Natural killer cell (primary cell): ENCODE measurements at regions not wholly inside any gene's neighbourhood (a gene's known extent, or its start where the extent isn't known, plus 50 kb on each side); places are given as distances from the start of the nearest gene placed in this dataset.
"Not testable (repeated sequence)": the region's sequence is repeated elsewhere in the genome, so short reads cannot be mapped to it uniquely, and the experiment has no call there.

Experiments used
- ATAC-seq, 3 donors: fragments of 150-1000 bp in 2 of 3; fragments of 200-7000 bp in 1 of 3; cut with Tn5 transposase; 1 replicate in 1 of 3; 2 replicates in 2 of 3; pipeline ENCODE4 v1.10.0; 2021; ENCODE audit warnings: mild to moderate bottlenecking in 2 of 3, moderate library complexity in 2 of 3
- DNase-seq, 2 donors: peaks; one replicate each; pipeline versions ENCODE4 v3.0.0 to v3.0.0-alpha.2; 2013 to 2021; ENCODE audit warnings: mixed read lengths in 1 of 2
- H3K27ac ChIP-seq: one replicate; pipeline ENCODE4 v1.5.1; 2013; ENCODE audit warnings: mild to moderate bottlenecking, low read length
- H3K27me3 ChIP-seq: one replicate; pipeline ENCODE4 v1.6.1; 2013; ENCODE audit warnings: low read length; ENCODE audit not compliant: control insufficient read depth, insufficient read depth
- H3K36me3 ChIP-seq: one replicate; pipeline ENCODE4 v1.6.1; 2013; ENCODE audit warnings: low read length; ENCODE audit not compliant: control insufficient read depth, insufficient read depth
- H3K4me1 ChIP-seq: one replicate; pipeline ENCODE4 v1.6.1; 2013; ENCODE audit warnings: low read length; ENCODE audit not compliant: control insufficient read depth, insufficient read depth
- H3K4me3 ChIP-seq: one replicate; pipeline ENCODE4 v1.5.1; 2013; ENCODE audit warnings: low read length
- H3K9me3 ChIP-seq: one replicate; pipeline ENCODE4 v1.6.1; 2013; ENCODE audit warnings: low read length; ENCODE audit not compliant: control insufficient read depth, insufficient read depth
- H3K27ac Mint-ChIP-seq, 2 donors: one replicate each; pipeline ENCODE4 v1.8.0; 2022; ENCODE audit warnings: mild to moderate bottlenecking in 2 of 2, mixed read lengths in 2 of 2, moderate library complexity in 1 of 2
- H3K27me3 Mint-ChIP-seq, 2 donors: one replicate each; pipeline ENCODE4 v1.8.0; 2022; ENCODE audit warnings: low read depth in 2 of 2, mixed read lengths in 2 of 2
- H3K36me3 Mint-ChIP-seq: one replicate; pipeline ENCODE4 v1.8.0; 2022; ENCODE audit warnings: mixed read lengths
- H3K4me1 Mint-ChIP-seq, 2 donors: one replicate each; pipeline ENCODE4 v1.8.0; 2022; ENCODE audit warnings: mixed read lengths in 2 of 2
- H3K4me3 Mint-ChIP-seq: one replicate; pipeline ENCODE4 v1.8.0; 2022; ENCODE audit warnings: mild to moderate bottlenecking, moderate library complexity, mixed read lengths
- H3K9me3 Mint-ChIP-seq, 2 donors: one replicate each; pipeline ENCODE4 v1.8.0; 2022; ENCODE audit warnings: mixed read lengths in 2 of 2
- WGBS: methylation state at CpG from one replicate; pipeline ENCODE4 v1.1.7; 2013; ENCODE audit warnings: missing lambda C conversion rate; ENCODE audit not compliant: insufficient coverage; 5-methylcytosine and 5-hydroxymethylcytosine counted together
- intact Hi-C: fragments of 100-400 bp; cut with micrococcal nuclease; formaldehyde crosslinking; loops from one replicate; pipeline ENCODE4 v1.14.2; 2022
- TF ChIP-seq, protein P1 (sequence below): fragments of 200-600 bp; IDR thresholded peaks from one replicate; pipeline ENCODE4 v1.8.0; 2022; ENCODE audit warnings: antibody characterized with exemption

DNA sequence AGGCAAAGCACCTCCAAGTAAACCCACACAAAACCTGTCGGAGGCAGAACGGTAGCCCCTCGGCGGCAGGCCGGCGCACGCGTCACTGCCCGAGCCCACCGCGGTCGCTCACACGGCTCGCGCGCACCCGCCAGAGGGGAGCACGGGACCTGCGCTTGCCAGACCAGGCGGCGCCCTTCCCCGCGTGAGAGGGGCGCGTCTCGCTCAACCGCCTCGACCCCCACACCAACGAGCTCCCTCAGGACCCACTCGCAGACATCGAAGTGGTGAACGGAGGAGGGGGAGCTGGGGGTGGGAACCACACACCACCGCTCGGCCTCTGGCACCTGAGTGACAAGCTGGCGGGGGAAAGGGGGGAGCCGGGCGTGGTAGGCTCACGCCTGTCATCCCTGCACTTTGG lies 1513.4 kb upstream of the DEFB115 start:
- H3K36me3 ChIP-seq: no peaks in the 10 kb centered on the region
- H3K4me3 ChIP-seq: no peak overlapping the region
- intact Hi-C loops: no loop called here
- TF ChIP-seq, protein P1, sequence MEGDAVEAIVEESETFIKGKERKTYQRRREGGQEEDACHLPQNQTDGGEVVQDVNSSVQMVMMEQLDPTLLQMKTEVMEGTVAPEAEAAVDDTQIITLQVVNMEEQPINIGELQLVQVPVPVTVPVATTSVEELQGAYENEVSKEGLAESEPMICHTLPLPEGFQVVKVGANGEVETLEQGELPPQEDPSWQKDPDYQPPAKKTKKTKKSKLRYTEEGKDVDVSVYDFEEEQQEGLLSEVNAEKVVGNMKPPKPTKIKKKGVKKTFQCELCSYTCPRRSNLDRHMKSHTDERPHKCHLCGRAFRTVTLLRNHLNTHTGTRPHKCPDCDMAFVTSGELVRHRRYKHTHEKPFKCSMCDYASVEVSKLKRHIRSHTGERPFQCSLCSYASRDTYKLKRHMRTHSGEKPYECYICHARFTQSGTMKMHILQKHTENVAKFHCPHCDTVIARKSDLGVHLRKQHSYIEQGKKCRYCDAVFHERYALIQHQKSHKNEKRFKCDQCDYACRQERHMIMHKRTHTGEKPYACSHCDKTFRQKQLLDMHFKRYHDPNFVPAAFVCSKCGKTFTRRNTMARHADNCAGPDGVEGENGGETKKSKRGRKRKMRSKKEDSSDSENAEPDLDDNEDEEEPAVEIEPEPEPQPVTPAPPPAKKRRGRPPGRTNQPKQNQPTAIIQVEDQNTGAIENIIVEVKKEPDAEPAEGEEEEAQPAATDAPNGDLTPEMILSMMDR: no peak
- no peak for ATAC-seq
- Mint-ChIP-seq H3K9me3 (peaks cover 0 to 6% of the 10 kb centered on the region in 2 donors), H3K36me3 (no peaks in the 10 kb centered on the region), H3K4me1 (no peaks in the 10 kb centered on the region), H3K27ac (no peak overlapping the region), H3K27me3 (no peaks in the 10 kb centered on the region), H3K4me3 (no peak overlapping the region)
- no peaks in the 10 kb centered on the region for H3K4me1 ChIP-seq
- peaks cover 25% of the 10 kb centered on the region for H3K9me3 ChIP-seq
- 65% methylated on average over 38 of the region's 38 CpGs for WGBS
- no peaks in the 10 kb centered on the region for H3K27me3 ChIP-seq
- no peak for DNase-seq
- no peak overlapping the region for H3K27ac ChIP-seq

DNA sequence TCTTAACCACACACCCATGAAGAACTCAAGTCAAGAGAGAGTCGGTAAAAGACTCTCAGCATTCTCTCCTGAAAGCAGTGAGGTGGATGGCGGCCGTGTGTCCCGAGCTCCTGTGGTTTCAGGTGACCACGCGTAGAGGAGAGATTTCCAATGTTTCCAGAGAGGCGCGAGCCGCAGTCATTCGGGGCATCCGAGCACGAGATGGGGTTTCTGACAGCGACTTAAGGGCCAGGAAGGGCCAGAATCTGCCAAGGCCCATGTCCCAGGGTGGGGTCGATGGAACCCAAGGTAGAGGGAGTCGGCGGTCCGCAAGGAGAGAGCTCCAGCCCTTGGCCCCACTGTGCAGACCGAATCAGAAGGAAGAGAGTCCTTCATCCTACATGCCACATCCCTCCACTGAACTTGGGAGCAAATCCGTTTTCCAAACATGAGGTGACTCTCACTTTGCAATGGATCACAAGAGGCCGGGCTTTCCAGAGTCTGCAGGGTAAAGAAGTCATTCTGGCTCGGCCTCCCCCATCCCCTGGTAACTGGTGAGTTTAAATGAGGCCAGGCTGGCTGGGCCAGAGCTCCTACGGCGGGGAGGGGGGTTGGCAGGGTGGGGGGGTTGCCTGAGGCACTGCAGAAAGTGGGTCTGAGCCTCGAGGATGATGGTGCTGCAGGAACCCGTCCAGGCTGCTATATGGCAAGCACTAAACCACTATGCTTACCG lies 1511.8 kb upstream of the DEFB115 start:
- H3K27me3 Mint-ChIP-seq, H3K36me3 ChIP-seq, H3K27ac Mint-ChIP-seq, H3K4me1 Mint-ChIP-seq, H3K9me3 Mint-ChIP-seq, H3K4me1 ChIP-seq, H3K4me3 Mint-ChIP-seq, H3K27me3 ChIP-seq, H3K4me3 ChIP-seq, H3K27ac ChIP-seq, intact Hi-C loops, DNase-seq, H3K36me3 Mint-ChIP-seq, ATAC-seq: not testable (repeated sequence)
- 80% methylated on average over 26 of the region's 26 CpGs for WGBS
- H3K9me3 ChIP-seq: peaks cover 34% of the 10 kb centered on the region

- Histone ChIP-seq H3K27ac (no peak overlapping the region), H3K9me3 (peaks cover 21% of the 10 kb centered on the region), H3K36me3 (no peaks in the 10 kb centered on the region), H3K27me3 (no peaks in the 10 kb centered on the region), H3K4me3 (no peak overlapping the region), H3K4me1 (no peaks in the 10 kb centered on the region)
- DNase-seq: no peak
- intact Hi-C loops: no loop called here
- H3K36me3 Mint-ChIP-seq: peaks cover 7% of the 10 kb centered on the region
- ATAC-seq: no peak
- WGBS: 93% methylated on average over 31 of the region's 33 CpGs
- no peak overlapping the region for H3K4me3 Mint-ChIP-seq
- H3K27me3 Mint-ChIP-seq: no peaks in the 10 kb centered on the region
- no peak overlapping the region for H3K27ac Mint-ChIP-seq
- peaks cover 24 to 29% of the 10 kb centered on the region in 2 donors for H3K9me3 Mint-ChIP-seq
- TF ChIP-seq, protein P1: no peak
- no peaks in the 10 kb centered on the region for H3K4me1 Mint-ChIP-seq
Observed at GRCh38 chr20:29750268-29750899, 1507.1 kb upstream of the DEFB115 start.

DNA sequence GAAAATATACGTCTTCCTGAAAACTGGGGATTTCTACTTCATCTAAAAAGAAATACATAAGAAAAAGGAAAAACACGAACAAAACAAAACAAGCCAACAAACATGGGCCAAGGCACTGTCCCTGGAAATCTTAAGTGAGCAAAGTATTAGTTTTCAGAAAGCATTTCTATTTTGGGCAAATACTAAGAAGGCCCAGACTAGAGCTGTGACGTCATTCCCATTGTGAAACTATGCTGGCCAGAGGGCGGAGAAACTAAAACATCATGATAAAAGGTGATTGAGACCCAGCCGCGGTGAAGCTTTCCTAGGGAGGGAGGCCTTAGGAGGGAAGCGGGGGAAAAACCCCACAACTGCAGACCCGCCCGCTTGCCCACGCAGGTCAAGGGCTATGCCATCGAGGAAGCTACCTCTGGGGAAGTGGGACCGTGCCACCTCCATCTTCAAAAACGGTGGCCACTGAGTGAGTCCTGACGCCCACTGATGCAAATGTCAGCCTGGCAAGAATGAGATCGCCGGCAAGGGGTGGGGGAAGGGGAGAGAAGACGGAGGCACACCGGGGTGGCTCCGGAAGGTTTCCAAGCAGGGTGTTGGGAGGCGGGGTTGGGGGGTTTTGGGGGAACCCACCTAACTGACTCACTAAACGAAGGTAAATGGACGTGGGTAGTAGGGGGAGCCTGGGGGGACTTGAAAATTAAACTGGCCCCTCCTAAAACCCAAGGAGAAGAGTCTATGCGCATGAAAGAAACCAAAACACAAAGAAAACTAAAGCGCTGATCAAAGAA lies 1504.6 kb upstream of the DEFB115 start:
- DNase-seq, H3K27ac ChIP-seq, H3K27me3 ChIP-seq, H3K27me3 Mint-ChIP-seq, ATAC-seq, H3K36me3 Mint-ChIP-seq, H3K4me1 Mint-ChIP-seq, H3K4me3 ChIP-seq, H3K4me3 Mint-ChIP-seq, H3K4me1 ChIP-seq, intact Hi-C loops, H3K36me3 ChIP-seq, H3K27ac Mint-ChIP-seq: not testable (repeated sequence)
- 51% methylated on average over 18 of the region's 24 CpGs for WGBS
- peaks cover 29 to 37% of the 10 kb centered on the region in 2 donors for H3K9me3 Mint-ChIP-seq
- peaks cover 18% of the 10 kb centered on the region for H3K9me3 ChIP-seq

- H3K4me3 ChIP-seq, H3K36me3 ChIP-seq, ATAC-seq, H3K27me3 ChIP-seq, H3K4me1 ChIP-seq, H3K27ac ChIP-seq, H3K4me3 Mint-ChIP-seq, H3K27ac Mint-ChIP-seq, intact Hi-C loops, DNase-seq, H3K36me3 Mint-ChIP-seq, H3K27me3 Mint-ChIP-seq, H3K4me1 Mint-ChIP-seq: not testable (repeated sequence)
- H3K9me3 Mint-ChIP-seq: peaks cover 29 to 37% of the 10 kb centered on the region in 2 donors
- peaks cover 18% of the 10 kb centered on the region for H3K9me3 ChIP-seq
- 61% methylated on average over 15 of the region's 15 CpGs for WGBS
Observed at GRCh38 chr20:29753426-29753746, 1504.1 kb upstream of the DEFB115 start.

GRCh38 chr20:29753879-29754278 lies 1503.6 kb upstream of the DEFB115 start:
- H3K36me3 Mint-ChIP-seq, ATAC-seq, H3K4me3 Mint-ChIP-seq, intact Hi-C loops, H3K27ac Mint-ChIP-seq, DNase-seq, H3K27me3 ChIP-seq, H3K4me3 ChIP-seq, H3K4me1 ChIP-seq, H3K4me1 Mint-ChIP-seq, H3K36me3 ChIP-seq, H3K27ac ChIP-seq, H3K27me3 Mint-ChIP-seq: not testable (repeated sequence)
- H3K9me3 Mint-ChIP-seq: peaks cover 29 to 37% of the 10 kb centered on the region in 2 donors
- WGBS: 84% methylated on average over 19 of the region's 19 CpGs
- H3K9me3 ChIP-seq: peaks cover 18% of the 10 kb centered on the region
